AG10803 (cell line): ENCODE measurements at regions not wholly inside any gene's neighbourhood (a gene's known extent, or its start where the extent isn't known, plus 50 kb on each side); places are given as distances from the start of the nearest gene placed in this dataset.

Experiments used
- DNase-seq: peaks from one replicate; pipeline ENCODE4 v3.0.0; 2010; ENCODE audit warnings: low read depth
- H3K4me3 ChIP-seq: 2 replicates; pipeline ENCODE4 v1.5.1; 2011; ENCODE audit warnings: mild to moderate bottlenecking, low read length, control low read depth
- CTCF ChIP-seq: conservative IDR thresholded peaks from 2 replicates; pipeline ENCODE4 v1.5.1; 2011; ENCODE audit warnings: mild to moderate bottlenecking, low read length, control low read depth, inconsistent platforms

DNA sequence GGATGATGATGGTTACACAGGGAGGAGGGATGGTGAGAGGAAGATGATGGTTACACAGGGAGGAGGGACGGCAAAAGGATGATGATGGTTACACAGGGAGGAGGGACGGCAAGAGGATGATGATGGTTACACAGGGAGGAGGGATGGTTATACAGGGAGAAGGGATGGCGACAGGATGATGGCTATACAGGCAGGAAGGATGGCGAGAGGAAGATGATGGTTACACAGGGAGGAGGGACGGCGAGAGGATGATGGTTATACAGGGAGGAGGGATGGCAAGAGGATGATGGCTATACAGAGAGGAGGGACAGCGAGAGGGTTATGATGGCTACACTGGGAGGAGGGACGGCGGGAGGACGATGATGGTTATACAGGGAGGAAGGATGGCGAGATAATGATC, 64.1 kb upstream of the FCN1 start:
- TF ChIP-seq CTCF: no peak
- no peak for DNase-seq
- H3K4me3 ChIP-seq: no peak overlapping the region

- no peak for TF ChIP-seq CTCF
- no peak overlapping the region for H3K4me3 ChIP-seq
- DNase-seq: no peak
Measured at GRCh38 chr9:134982311-134982710, 64.6 kb upstream of the FCN1 start.

- no peak; the same call in 1 of the 2 replicates for TF ChIP-seq CTCF
- no peak for DNase-seq
- H3K4me3 ChIP-seq: no peak overlapping the region
Measured at GRCh38 chr9:134983074-134983473, 65.4 kb upstream of the FCN1 start.

GRCh38 chr9:134983506-134984371, 66.0 kb upstream of the FCN1 start:
- DNase-seq: no peak
- TF ChIP-seq CTCF: no peak
- H3K4me3 ChIP-seq: no peak overlapping the region

DNA sequence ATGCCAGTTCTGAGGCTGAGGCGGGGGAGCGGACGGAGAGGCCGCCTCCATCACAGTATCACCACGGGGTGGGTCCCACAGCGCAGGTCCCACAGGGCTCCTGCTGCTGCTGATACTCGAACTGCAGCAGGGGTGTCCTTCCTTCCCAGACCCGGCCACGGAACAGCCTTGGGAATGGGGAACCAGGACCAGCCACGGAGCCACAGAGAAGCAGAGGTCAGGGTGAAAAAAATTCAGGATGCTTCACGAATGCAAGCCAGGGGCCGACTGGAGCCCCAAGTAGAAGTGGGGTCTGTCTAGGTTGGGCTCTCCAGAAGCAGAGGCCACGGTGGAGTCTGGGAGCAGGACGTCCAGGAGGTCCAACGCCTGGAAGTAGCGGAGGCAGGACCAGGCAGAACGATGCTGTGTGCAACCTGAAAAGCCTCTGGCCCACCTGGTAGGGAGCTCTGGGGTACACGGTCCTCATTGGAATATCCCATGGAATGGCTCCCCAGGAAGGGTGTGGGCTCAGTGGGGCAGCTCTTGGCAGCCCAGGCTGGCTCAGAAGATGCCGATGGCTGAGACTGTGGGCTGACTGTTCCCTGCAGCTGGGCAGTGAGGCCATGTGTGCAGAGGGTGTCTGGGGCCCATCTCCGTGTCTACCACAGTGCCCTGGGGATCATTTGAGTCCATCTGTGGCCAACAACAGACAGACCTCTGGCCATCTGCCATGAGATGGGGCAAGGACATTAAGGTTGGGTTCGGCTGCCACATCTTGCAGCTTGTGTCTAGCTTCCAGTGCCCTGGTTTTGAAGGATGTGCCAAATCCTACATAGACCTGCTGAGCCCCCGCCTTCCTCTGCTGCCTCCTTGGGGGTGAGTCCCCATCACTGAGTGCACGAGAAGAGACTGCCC, 66.9 kb upstream of the FCN1 start:
- no peak overlapping the region for H3K4me3 ChIP-seq
- DNase-seq: no peak
- TF ChIP-seq CTCF: no peak

DNA sequence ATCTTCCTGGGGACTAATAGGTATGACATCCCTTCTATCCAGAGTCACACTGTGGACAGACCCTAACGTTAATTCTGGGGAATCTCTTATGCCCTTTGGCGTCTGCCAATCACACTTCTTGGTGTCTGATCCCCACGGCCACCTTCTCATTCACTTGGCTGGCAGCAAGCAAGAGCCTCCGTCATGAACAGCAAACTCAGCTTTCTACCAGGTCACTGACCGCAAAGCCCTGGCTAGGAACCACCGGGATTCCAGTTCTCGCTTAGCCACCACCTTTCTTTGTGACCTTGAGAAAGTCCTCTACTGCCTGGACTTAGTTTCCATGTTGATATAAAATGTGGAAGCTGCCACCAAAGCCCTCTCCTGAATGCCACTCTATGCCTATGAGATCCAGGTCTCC, 67.7 kb upstream of the FCN1 start:
- TF ChIP-seq CTCF: no peak
- DNase-seq: no peak
- no peak overlapping the region for H3K4me3 ChIP-seq
